ENCODE measurements at regions not wholly inside any gene's neighbourhood (a gene's known extent, or its start where the extent isn't known, plus 50 kb on each side); places are given as distances from the start of the nearest gene placed in this dataset.

DNA sequence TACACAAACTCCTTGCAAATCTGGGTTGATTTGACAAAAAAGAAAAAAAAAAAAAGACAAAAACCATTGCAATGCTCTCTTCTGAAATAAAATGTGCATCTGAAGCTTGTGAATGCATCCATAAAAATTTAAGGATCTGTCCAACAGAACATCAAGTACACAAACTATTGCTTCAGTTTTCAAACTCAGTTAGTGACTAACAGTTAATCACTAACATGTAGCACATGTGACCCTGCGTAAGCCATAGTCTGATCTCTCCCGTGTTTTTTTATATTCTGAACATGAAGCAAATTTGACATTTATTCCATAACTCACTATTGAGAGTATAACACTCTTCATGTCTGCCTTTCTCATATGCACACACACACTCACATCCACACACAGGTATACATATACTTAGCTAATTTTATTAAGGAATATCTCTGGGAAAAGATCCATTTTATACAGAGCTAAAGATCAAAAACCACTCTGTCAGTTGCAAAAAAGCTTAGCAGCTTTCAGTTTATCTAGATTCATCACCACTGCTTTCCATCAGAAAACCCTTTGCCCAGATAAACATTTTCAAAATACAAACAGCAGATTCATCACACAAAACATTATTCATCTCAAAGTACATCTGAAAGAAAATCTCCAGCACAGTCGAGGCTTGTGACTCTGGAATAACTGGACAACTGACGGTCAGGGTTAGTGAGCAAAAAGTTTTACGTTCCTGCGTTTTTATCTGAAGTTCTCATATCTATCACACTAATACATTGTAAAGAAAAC lies 1000.4 kb upstream of the ACVR2A start:
- no peak for DNase-seq

DNA sequence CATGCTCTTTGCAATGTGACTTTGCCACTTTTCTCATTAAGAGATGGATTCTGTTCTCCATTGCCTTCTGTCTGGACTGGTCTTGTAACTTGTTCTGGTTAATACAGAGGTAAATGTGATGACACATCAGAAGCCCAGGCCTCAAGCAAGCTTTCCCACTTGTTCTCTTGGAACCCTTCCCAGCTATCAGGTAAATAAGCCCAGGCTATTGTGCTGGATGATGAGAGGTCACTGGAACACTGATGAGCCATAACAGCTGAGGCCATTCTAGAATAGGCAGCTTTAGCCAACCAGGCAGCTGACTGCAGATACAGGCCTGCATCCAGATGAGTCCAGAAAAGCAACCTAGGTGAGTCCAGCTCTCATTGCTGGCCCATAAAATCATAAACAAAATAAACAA lies 1007.0 kb upstream of the ACVR2A start:
- DNase-seq = no peak

DNA sequence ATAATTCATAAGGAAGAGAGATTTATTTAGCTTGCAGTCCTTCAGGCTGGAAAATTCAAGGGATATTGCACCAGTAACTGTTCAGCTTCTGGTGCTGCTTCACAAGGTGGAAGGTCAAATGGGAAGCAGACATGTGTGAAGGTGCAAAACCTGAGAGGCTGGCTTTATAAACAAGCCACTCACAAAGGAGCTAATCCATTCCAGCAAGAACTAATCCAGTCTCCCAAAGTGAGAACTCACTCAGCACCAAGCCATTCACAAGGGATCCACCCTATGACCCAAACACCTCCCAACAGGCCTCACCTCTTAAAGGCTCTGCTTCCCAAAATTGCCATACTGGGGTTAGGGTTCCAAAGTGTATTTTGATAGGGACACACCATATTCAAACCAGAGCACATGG lies 1018.4 kb upstream of the ACVR2A start:
- no peak for DNase-seq

DNA sequence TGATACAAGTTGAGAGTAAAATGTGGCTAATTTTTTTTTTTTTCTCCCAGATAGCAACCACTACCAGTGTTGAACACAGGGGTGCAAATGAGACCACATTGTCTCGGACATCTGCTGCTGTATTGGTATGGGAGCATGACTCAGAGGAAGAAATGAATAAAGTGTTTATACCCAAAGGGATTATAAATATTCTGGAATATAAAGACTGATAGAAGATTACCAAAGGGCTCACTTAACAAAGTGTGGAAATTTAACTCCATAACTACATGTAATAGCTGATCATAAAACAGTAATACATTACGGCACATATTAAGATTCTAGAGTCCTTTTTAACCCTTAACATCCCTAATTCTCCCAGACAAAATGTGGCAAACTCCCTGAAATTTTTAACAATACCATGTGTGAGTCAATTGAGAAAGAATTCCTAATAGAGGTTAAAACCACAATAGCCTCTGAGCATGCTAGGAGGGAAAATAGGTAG lies 1023.0 kb upstream of the ACVR2A start:
- no peak for DNase-seq

DNA sequence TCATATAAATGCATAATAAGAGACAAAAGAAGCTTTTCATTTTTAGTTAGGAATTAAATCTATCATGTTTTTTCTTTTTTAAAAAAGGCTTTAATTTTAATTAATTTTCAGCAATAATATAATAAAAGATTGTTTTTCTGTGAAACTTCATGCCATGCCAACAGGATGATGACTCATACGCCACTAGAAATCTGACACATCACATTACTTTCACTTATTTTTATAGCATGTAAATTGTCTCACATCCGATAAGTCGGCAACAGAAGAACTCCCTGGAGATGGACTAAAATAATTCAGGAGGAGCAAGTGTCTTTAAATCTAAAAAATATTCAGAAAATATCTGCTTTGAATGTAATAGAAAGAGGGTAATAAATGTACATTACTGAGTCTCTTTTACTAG lies 1024.2 kb upstream of the ACVR2A start:
- DNase-seq = no peak

DNA sequence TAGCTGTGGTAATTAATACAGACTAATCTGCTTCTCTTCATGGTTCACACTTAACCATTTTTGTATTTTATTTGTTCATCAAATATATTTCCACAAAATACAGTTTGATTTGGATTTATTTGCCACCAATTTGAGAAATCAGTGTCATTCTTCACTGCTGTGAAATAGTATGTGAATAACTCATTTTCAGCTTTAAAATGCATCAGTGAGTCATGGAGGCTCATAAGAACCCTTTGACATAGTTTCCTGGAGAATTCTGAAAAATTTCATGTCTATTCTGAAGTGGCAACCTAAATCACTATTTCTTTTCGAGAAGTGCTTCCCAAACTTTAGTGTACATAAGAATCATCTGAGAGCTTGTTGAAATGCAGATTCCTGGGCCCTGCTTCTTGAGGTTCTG lies 1026.7 kb upstream of the ACVR2A start:
- DNase-seq = no peak

DNA sequence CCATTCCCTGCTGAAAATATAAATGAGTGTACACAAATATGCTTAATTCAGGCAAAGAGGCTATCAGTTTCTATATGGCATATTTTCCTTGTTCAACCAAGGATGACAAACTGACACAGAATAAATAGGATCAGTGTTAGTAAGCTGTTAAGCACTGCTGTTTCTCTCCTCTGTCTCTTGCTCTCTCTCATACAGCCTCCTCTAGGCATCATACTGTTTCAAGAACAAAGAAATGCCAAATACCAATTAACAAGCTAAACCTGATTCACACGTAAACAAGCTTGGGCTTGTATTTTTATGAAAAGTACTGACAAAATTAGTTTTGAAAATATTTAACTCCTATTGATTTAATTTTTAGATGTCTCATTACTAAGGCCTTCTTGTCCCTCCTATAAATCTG lies 1027.2 kb upstream of the ACVR2A start:
- DNase-seq = no peak

DNA sequence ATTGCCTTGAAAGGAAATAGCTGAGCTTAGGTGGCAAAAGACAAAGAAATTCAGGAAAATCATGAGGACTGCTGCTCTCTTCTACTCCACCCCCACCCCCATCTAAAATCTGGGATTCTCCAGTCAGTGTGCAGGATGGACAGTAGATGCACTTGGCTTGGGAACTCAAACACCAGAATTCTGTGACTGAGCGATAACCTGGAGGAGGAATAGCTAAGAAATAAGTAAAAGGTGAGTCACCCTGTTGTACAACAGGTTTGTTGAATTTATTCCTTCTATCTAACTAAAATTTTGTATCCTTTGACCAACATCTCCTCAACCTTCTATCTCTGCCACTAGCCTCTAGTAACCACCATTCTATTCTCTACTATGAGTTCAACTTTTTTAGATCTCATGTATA lies 1029.9 kb upstream of the ACVR2A start:
- no peak for DNase-seq

DNA sequence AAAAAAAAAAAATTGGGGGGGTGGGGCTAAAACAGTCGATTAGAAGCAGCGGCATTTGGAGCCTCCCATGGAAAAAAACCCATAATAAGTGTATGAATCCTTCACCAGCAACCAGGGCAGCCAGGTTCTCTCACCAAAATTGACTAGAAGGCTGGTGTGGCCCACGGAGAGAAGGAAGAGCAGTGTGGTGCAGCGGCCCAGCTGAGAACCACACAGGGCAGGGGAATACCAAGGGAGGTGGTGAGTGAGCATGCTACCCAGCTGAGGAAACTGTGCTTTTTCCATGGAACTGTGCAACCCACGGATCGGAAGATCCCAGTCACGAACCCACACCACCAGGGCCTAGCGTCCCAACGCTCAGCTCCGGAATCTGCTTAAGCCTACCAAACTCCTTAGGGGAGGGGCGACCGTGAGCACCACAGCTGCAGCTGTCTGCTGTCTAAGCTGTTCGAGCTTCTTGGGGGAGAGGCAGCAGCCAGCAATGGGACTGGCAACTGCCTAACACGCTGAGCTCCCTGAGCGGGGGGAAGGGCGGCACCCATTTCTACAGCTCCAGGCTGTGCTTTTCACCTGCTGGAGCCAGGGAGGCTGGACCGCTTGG lies 1037.2 kb upstream of the ACVR2A start:
- no peak for DNase-seq

DNA sequence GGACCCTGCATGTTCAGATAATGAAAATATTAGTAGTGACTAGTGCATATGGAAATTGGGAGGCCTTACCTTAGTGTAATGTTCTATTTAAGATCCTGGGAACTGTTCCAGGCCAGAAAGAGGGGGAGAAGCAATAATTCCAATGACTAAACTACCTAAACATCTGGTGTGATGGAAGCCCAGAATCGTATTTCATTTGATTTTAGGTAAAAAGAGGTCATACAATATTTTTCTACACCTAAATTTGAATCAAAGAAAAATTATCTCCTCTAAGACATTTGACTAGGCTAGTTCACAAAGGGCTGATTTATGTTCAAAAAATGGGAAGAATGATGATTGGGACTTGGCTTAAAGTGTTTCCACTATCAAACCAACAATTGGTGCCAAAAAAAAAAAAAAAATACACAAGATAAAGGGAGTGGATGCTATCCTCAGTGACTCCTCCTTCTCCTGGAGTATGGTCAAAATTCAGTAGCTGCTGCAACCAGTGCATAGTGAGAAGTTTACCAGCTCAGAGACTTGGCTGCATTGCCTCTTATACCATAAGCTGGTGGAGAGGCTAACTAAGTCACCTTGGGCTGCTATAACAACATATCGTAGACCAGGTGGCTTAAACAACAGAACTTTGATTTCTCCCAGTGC lies 1038.3 kb upstream of the ACVR2A start:
- DNase-seq = no peak

DNA sequence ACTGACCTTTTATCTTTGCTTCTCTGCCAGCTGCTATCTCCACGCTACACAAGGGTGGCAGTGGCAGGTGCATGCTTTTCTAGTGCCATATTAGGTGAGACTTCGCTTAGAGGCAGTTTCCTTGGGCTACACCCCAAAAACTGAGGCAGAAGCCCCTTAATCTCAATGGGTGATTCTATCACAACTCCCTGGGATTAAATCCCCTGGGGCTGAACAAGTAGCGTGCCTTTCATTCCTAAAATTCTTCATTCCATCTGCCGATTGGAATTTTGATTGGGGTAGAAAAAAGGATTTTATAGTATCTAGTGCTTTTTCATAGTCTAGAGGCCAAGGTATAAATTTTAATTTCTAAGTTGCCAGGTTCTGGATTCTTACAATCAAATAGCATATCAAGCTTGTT lies 1040.5 kb upstream of the ACVR2A start:
- DNase-seq = no peak

DNA sequence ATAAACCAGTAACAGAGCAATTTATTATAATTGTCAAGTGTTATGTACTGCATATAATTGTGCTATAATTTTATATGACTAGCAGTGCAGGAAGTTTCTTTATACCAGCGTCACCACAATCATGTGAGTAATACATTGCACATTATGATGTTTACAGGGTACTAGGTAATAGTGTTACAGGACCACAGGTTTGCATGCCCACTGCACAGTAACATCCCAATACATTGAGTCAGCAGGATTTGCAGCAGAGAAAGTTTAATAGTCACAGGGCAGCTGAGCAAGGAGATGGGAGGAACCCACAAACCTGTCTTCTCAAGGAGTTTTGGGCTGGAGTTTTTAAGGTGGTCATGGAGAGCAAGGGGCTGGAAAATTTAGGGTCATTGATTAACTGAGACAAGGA lies 1042.9 kb upstream of the ACVR2A start:
- DNase-seq = no peak

DNA sequence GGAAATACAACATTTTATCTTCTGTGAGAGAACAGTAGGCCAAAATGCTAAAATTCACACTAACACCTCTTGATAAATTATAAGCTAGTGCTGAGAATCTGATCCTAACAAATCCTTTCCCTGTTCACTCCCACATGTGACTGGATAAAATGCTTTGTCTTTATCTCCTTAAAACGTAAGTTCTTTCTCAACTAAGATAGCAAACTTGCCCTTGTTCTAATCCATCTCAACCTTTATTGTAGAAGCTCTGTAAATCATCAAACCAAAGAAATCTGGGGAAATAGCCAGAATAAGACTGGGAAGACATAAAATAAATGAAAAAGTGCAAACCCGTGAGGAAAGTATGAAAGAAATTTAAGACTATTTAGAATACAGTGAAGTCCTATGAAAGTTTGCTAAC lies 1058.4 kb upstream of the ACVR2A start:
- DNase-seq = no peak

DNA sequence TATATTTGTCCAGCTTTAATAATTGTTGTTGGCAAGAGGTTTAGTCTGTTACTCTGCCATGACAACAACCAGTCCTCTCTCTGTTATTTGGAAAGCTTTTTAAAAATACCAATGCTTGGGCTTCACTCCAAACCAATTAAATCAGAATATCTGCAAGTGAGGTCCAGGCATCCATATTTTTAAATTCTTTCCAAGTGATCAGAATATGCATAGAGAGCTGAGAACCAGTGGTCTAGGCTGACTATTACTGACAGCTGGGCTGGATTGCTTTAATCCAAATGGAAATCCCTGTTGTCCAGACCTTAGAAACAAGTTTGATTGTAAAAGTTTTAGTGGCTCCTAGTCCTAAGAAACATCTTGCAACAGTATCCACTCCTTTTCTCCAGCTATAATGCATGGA lies 1059.7 kb upstream of the ACVR2A start:
- no peak for DNase-seq

DNA sequence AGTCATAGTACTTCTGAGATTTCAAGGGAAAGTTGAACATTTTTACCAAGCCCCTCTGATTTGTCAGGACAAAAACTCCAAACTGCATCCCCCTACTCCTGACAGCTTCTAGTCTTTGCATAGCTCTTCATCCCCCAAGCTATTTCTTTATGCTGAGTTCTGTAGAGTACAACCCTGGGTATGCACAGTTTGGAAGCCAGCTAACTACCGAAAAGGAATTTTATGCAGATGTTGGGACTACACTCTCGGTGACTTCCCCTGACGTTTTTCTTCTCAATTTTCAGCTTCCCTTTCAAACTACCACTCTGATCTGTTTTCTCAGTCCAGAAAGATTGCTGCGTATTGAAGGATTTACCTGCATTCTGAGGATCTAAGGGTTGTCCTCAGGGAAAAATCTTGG lies 1060.2 kb upstream of the ACVR2A start:
- no peak for DNase-seq

DNA sequence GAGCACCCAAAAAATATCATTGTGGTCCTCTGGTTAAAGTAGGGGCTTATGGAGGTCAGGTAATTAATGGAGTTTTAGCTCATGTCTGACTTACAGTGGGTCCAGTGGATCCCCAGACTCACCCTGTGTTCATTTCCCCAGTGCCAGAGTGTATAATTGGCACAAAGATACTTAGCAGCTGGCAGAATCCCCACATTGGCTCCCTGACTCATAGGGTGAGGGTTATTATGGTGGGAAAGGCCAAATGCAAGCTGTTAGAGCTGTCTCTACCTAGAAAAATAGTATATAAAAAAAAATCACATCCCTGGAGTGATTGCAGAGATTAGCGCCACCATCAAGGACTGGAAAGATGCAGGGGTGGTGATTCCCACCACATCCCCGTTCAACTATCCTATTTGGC lies 1067.6 kb upstream of the ACVR2A start:
- DNase-seq = no peak

DNA sequence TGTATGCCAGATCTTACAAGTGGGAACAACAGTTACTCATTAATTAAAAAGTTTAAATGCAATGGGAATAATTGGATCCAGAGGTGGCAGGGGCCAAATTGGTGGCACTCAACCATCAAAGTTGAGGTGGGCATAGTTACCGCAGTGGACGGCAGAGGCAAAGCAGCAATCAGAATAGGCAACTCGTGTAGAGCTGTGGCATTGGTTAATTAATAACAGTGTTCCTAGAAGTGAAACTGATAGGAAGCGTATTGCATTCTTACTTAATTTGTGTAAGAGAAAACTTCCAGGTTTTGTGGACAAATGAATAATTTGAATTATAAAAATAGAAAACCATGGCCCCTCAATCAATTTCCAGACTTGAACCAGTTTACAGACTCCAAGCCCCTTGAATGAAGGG lies 1068.2 kb upstream of the ACVR2A start:
- DNase-seq = no peak

DNA sequence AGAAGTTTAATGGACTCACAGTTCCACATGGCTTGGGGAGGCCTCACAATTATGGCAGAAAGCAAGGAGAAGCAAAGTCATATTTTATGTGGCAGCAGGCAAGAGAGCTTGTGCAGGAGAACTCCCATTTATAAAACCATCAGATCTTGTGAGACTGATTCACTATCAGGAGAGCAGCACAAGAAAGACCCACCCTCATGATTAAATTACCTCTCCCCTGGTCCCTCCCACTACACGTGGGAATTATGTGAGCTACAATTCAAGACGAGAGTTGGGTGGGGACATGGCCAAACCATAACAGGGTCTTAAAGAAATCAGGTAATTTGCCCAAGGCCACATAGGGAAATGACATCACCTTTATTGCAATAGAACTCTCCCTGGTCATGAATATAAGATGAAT lies 1073.3 kb upstream of the ACVR2A start:
- DNase-seq = no peak

DNA sequence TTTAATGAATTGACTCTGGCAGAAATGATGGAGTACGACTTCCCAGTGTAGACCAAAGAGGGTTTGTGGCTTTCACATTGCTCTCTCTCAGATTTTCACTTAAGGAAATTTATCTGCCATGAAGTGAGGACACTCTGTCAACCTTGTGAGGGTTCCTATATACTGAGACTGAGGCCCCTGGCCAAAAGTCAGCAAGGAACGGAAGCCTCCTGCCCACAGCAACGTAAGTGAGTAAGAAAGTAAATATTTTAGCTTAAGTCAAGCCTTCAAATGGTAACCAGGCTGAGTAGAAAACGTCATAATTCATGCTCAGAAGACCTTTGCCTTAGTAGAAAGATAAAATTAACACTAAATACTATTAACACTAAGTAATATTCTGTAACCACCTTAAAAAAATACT lies 1080.5 kb upstream of the ACVR2A start:
- no peak for DNase-seq

DNA sequence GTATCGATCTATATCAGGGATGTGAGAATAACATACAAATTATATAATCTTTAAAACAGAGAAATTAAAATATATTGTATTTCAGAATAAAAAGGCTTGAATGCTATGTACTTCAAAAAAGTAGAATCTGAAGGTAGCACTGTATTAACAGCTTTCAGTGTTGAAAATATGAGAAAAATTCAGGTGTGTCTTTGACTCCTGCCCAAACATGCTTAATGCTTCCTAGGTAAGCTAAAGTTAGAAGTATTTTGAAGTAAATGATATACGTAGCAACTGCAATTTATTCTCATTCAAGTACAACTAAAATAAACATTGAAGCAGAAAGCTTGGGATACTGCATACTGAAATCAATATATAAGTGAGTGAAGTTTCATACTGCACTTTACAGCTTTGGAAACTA lies 1082.0 kb upstream of the ACVR2A start:
- DNase-seq = no peak

DNA sequence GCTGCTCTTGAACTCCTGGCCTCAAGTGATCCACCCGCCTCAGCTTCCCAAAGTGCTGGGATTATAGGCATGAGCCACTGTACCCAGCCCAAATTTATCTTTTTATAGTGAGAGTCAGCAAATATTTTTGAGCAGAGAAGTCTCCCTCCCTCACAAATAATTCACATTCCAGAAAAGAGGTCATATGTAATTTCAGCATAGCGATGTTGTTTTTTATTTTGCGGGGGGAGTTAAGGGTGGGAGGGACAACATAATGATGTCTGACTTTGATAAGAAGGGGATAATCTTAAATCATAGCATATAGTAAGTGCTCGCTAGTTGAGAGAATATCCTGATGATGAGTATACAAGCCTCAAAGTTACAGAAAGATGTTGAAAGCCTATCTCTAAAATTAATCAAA lies 1090.2 kb upstream of the ACVR2A start:
- no peak for DNase-seq

DNA sequence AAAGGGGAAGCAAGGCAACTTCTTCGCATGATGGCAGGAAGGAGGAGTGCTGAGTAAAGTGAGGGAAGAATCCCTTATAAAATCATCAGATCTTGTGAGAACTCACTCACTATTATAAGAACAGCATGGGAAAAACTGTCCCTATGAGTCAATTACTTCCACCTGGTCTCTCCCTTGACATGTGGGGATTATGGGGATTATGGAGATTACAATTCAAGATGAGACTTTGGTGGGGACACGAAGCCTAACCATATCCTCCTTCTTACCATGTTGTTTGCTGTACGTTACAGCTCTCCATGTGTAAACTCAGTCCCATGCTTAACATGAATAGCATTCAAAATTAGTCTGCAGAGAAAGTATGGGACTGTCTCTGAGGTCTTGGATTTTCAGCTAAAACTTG lies 1096.8 kb upstream of the ACVR2A start:
- DNase-seq = no peak

DNA sequence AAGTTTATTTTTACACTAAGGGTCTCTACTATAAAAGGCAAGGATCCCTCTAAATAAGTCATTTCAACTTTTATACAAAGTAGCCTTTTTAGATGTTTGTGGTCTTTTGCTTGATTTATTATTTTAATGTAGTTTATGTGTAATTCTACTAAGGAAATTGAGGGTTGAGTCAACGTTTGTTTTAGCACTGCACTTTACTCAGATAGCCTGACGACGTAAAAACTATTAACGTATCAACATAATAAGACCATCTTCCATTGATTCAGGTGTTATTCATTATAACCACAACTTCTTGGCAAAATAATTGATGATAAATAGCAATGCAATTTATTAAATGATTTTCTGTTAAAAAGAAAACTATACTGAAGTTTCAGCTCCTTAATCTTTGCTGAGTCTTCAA lies 1103.6 kb upstream of the ACVR2A start:
- no peak for DNase-seq

DNA sequence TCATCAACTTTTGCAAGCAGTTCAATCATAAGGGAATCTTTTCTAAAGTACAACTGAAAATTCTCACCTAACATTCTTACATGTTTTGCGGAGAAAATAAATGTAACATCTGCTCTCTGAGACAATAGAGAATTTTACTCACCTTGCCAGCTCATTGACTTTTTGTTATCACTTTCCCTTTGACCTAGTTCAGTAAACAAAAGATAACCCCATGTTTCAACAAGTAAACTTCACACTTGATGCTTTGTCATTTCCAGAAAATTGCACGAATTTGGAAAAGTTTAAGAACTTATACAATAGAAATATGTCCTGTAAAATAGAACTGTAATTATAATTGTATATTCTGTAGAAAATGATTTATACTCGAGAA lies 1110.0 kb upstream of the ACVR2A start:
- DNase-seq = peak; percentile 38

All from OCI-M1 (cell line).